Endothelial cell of umbilical vein (primary cell): ENCODE measurements at regions not wholly inside any gene's neighbourhood (a gene's known extent, or its start where the extent isn't known, plus 50 kb on each side); places are given as distances from the start of the nearest gene placed in this dataset.
A peak's percentile ranks its signal among the peaks of the same experiment; 100 is the strongest.

Source experiments
- BruUV-seq: library from RNA; stranded (reverse); fragments of 400-500 nt; replicated peaks from 2 replicates; lab custom pipeline; 2021; lab: Mats Ljungman, UMichigan
- CTCF ChIA-PET: fragments of 300-600, 350-600 bp; sonication (Branson Sonifier 250); formaldehyde crosslinking; loops from one replicate; lab custom pipeline; 2021; ENCODE audit warnings: antibody characterized with exemption, inconsistent platforms; lab: Charles Lee
- POLR2A ChIA-PET: fragments of 300-600, 350-600 bp; sonication (Branson Sonifier 250); formaldehyde crosslinking; loops from one replicate; lab custom pipeline; 2021; ENCODE audit warnings: antibody characterized with exemption, inconsistent platforms; lab: Charles Lee
- DNase-seq: peaks from one replicate; pipeline ENCODE4 v3.0.0-alpha.2; 2011; ENCODE audit warnings: low read depth, low spot score
- FAIRE-seq: peaks from 2 replicates; lab custom pipeline; 2011; peaks lifted over from hg19 to GRCh38; lab: Jason Lieb, UNC
- H2AFZ ChIP-seq: 2 replicates; pipeline ENCODE4 v1.6.0; 2012; ENCODE audit warnings: low read depth, low read length, control low read depth, inconsistent platforms
- H3K27ac ChIP-seq: 2 replicates; pipeline ENCODE4 v1.5.1; 2011; ENCODE audit warnings: low read depth, mild to moderate bottlenecking, control low read depth, low read length, moderate library complexity; ENCODE audit not compliant: insufficient read depth
- H3K27me3 ChIP-seq, 2 experiments: 2 replicates each; pipeline versions ENCODE4 v1.6.0 to v1.6.1; 2011; ENCODE audit warnings: low read length in 2 of 2, mixed read lengths in 1 of 2; ENCODE audit not compliant: control insufficient read depth in 2 of 2, insufficient read depth in 2 of 2
- H3K36me3 ChIP-seq, 2 experiments: 2 replicates in 1 of 2; 3 replicates in 1 of 2; pipeline ENCODE4 v1.5.1; 2011; ENCODE audit warnings: low read length in 2 of 2, mild to moderate bottlenecking in 1 of 2, moderate library complexity in 1 of 2; ENCODE audit not compliant: control insufficient read depth in 2 of 2, insufficient read depth in 2 of 2; ENCODE audit errors: extremely low read depth in 1 of 2
- H3K4me1 ChIP-seq: 3 replicates; pipeline ENCODE4 v1.5.1; 2011; ENCODE audit warnings: mild to moderate bottlenecking, low read length; ENCODE audit not compliant: control insufficient read depth, insufficient read depth; ENCODE audit errors: extremely low read depth
- H3K4me2 ChIP-seq: 2 replicates; pipeline ENCODE4 v1.6.1; 2011; ENCODE audit warnings: low read length, control low read depth, mixed read lengths; ENCODE audit not compliant: insufficient read depth
- H3K4me3 ChIP-seq, 3 experiments: fragments of 200-600 bp in 1 of 3; sonication (generic), shearing (Covaris generic) in 1 of 3; replicated peaks in 1 of 3; 2 replicates each; pipeline ENCODE4 v1.5.1; 2011 to 2016; ENCODE audit warnings: control low read depth in 3 of 3, low read length in 3 of 3, mild to moderate bottlenecking in 2 of 3, inconsistent platforms in 1 of 3, low read depth in 1 of 3, moderate library complexity in 1 of 3; ENCODE audit not compliant: insufficient read depth in 1 of 3
- H3K79me2 ChIP-seq: 2 replicates; pipeline ENCODE4 v1.6.0; 2012; ENCODE audit warnings: low read length, inconsistent platforms; ENCODE audit not compliant: control insufficient read depth, insufficient read depth
- H3K9ac ChIP-seq: replicated peaks from 2 replicates; pipeline ENCODE3; 2011; ENCODE audit warnings: low read length, control low read depth; ENCODE audit not compliant: insufficient read depth; ENCODE audit errors: extremely low read depth
- H3K9me1 ChIP-seq: replicated peaks from 3 replicates; pipeline ENCODE4 v1.6.0; 2011; ENCODE audit warnings: mild to moderate bottlenecking, low read length; ENCODE audit not compliant: control insufficient read depth, insufficient read depth; ENCODE audit errors: extremely low read depth
- H3K9me3 ChIP-seq: replicated peaks from 2 replicates; pipeline ENCODE4 v1.5.1; 2012; ENCODE audit warnings: low read length, inconsistent platforms; ENCODE audit not compliant: control insufficient read depth, insufficient read depth
- H4K20me1 ChIP-seq: replicated peaks from 2 replicates; pipeline ENCODE3; 2011; ENCODE audit warnings: mild to moderate bottlenecking, low read length; ENCODE audit not compliant: control insufficient read depth, insufficient read depth; ENCODE audit errors: extremely low read depth
- EZH2 ChIP-seq: IDR thresholded peaks from 2 replicates; pipeline ENCODE4 v1.6.1; 2012; ENCODE audit warnings: borderline replicate concordance, low read depth, mild to moderate bottlenecking, moderate library complexity, low read length, inconsistent platforms; ENCODE audit not compliant: severe bottlenecking
- FOS ChIP-seq: IDR thresholded peaks from 2 replicates; pipeline ENCODE4 v1.6.1; 2011; ENCODE audit warnings: mild to moderate bottlenecking, low read length, moderate library complexity, borderline replicate concordance; ENCODE audit not compliant: insufficient read depth
- GATA2 ChIP-seq: IDR thresholded peaks from 2 replicates; pipeline ENCODE4 v1.7.0; 2011; ENCODE audit warnings: low read depth, mild to moderate bottlenecking, moderate library complexity, mixed read lengths, low read length; ENCODE audit not compliant: insufficient read length, insufficient read depth
- JUN ChIP-seq: IDR thresholded peaks from 2 replicates; pipeline ENCODE4 v1.6.1; 2011; ENCODE audit warnings: borderline replicate concordance, low read depth; ENCODE audit not compliant: insufficient read length, insufficient read depth
- MYC ChIP-seq: IDR thresholded peaks from one replicate; pipeline ENCODE4 v1.6.1; 2011; ENCODE audit warnings: mild to moderate bottlenecking, low read depth, low read length
- POLR2A ChIP-seq: IDR thresholded peaks from 2 replicates; pipeline ENCODE4 v1.6.1; 2012; ENCODE audit warnings: low read depth, mild to moderate bottlenecking, control low read depth, low read length
- POLR2AphosphoS5 ChIP-seq: IDR thresholded peaks from 2 replicates; pipeline ENCODE4 v1.6.1; 2012; ENCODE audit warnings: low read depth, mild to moderate bottlenecking, control low read depth, low read length, moderate library complexity; ENCODE audit not compliant: insufficient read depth
- dilution Hi-C: fragments of 300-500 bp; cut with MboI; formaldehyde crosslinking; loops from one replicate; pipeline ENCODE4 v1.15.0; 2019; ENCODE audit warnings: low sequenced_read_pairs; ENCODE audit not compliant: extremely low pct_ligation_motif_present
- intact Hi-C: fragments of 100-400 bp; cut with micrococcal nuclease; formaldehyde crosslinking; loops from one replicate; pipeline ENCODE4 v1.10.0; 2022
- TF ChIP-seq, protein P1 (sequence below): IDR thresholded peaks from 2 replicates; pipeline ENCODE4 v1.6.1; 2011; ENCODE audit not compliant: insufficient read depth, insufficient read length
- TF ChIP-seq, protein P2 (sequence below), 2 donors: IDR thresholded peaks; 1 replicate in 1 of 2; 2 replicates in 1 of 2; pipeline ENCODE4 v1.5.1; 2011; ENCODE audit warnings: low read length in 2 of 2, mild to moderate bottlenecking in 2 of 2, moderate library complexity in 2 of 2, control low read depth in 1 of 2, inconsistent platforms in 1 of 2, low read depth in 1 of 2; ENCODE audit not compliant: insufficient read depth in 1 of 2; ENCODE audit errors: extremely low read depth in 1 of 2

DNA sequence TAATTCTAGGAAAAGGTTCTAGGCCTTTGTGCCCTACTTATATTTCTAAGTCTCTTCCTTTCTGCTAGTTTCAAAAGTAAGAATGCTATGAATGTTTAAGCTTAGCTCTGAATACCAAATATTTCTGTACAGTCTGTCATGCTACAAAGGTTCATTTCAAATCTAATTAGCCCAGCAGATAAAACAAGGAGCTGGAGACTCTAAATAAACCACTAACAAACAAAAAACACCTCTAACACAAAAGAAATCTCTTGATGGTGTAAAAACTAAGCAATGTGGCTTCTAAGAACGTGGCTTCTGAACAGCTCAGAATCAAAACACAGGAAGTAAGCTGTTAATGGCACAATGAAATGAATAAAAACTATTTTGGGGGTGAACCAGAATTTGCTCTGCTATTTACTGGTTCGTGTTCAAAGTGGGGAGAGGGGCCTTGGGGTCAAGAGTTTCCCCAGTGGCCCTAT, 198.3 kb downstream of the BCAS1 start:
- FAIRE-seq (peak; percentile 31), DNase-seq (peak; percentile 63)
- Histone ChIP-seq H3K9me3 (no peaks in the 10 kb centered on the region), H3K79me2 (no peaks in the 10 kb centered on the region), H3K36me3 (no peaks in the 10 kb centered on the region), H3K27ac (peak overlapping the region; percentile 65), H3K9me1 (no peaks in the 10 kb centered on the region), H3K27me3 (no peaks in the 10 kb centered on the region), H3K4me3 (no peak overlapping the region), H3K4me1 (peaks cover 11% of the 10 kb centered on the region), H3K9ac (peak overlapping the region; percentile 31), H2AFZ (peak overlapping the region; percentile 23), H4K20me1 (no peaks in the 10 kb centered on the region), H3K4me2 (peak overlapping the region; percentile 0)
- intact Hi-C loops, result loop anchor here (1.0 to 5.0 kb wide), 4 partner anchors 27 to 280 kb away; partner anchors contain the start of gene ZNF217
- dilution Hi-C loops, result no loop called here
- CTCF ChIA-PET, result interaction anchor here (0.9 to 2.2 kb wide), 15 partner anchors 9 to 295 kb away, joined by 3 to 15 read pairs (median 4); partner anchors contain the start of gene ZNF217
- BruUV-seq, result no TSS peak
- POLR2A ChIA-PET, result interaction anchor here (0.6 kb wide), 1 partner anchor 278 kb away, joined by 3 read pairs; the partner anchor contains the start of gene ZNF217
- TF ChIP-seq MYC (no peak), POLR2A (no peak), EZH2 (no peak), GATA2 (no peak), FOS (no peak), JUN (no peak), POLR2AphosphoS5 (no peak)
- TF ChIP-seq, protein P1, sequence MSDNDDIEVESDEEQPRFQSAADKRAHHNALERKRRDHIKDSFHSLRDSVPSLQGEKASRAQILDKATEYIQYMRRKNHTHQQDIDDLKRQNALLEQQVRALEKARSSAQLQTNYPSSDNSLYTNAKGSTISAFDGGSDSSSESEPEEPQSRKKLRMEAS, result no peak
- TF ChIP-seq, protein P2, sequence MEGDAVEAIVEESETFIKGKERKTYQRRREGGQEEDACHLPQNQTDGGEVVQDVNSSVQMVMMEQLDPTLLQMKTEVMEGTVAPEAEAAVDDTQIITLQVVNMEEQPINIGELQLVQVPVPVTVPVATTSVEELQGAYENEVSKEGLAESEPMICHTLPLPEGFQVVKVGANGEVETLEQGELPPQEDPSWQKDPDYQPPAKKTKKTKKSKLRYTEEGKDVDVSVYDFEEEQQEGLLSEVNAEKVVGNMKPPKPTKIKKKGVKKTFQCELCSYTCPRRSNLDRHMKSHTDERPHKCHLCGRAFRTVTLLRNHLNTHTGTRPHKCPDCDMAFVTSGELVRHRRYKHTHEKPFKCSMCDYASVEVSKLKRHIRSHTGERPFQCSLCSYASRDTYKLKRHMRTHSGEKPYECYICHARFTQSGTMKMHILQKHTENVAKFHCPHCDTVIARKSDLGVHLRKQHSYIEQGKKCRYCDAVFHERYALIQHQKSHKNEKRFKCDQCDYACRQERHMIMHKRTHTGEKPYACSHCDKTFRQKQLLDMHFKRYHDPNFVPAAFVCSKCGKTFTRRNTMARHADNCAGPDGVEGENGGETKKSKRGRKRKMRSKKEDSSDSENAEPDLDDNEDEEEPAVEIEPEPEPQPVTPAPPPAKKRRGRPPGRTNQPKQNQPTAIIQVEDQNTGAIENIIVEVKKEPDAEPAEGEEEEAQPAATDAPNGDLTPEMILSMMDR (IDR thresholded peaks at IDR 0.05; ENCODE audit: extremely low read depth in 1 of 2, insufficient read depth in 1 of 2, low read depth in 1 of 2, low read length in 2 of 2), result no peak
